ENCODE measurements at regions not wholly inside any gene's neighbourhood (a gene's known extent, or its start where the extent isn't known, plus 50 kb on each side); places are given as distances from the start of the nearest gene placed in this dataset.

- no peak for TF ChIP-seq CTCF (IDR thresholded peaks at IDR 0.05)
- ATAC-seq (ENCODE audit: low FRiP score) (no peak), DNase-seq (ENCODE audit: low spot score) (no peak)
Observed at GRCh38 chr19:16013181-16013850, 63.0 kb upstream of the TPM4 start.

GRCh38 chr19:16013851-16014840 lies 62.1 kb upstream of the TPM4 start:
- no peak for ATAC-seq (ENCODE audit: low FRiP score)
- DNase-seq (ENCODE audit: low spot score): no peak
- TF ChIP-seq CTCF (IDR thresholded peaks at IDR 0.05): no peak

GRCh38 chr19:16014923-16015804 lies 61.1 kb upstream of the TPM4 start:
- no peak for TF ChIP-seq CTCF (IDR thresholded peaks at IDR 0.05)
- ATAC-seq (ENCODE audit: low FRiP score): no peak
- no peak for DNase-seq (ENCODE audit: low spot score)

- TF ChIP-seq CTCF (IDR thresholded peaks at IDR 0.05): no peak
- ATAC-seq (ENCODE audit: low FRiP score) (no peak), DNase-seq (ENCODE audit: low spot score) (no peak)
Observed at GRCh38 chr19:16015805-16016173, 60.5 kb upstream of the TPM4 start.

- TF ChIP-seq CTCF (IDR thresholded peaks at IDR 0.05): no peak
- DNase-seq (ENCODE audit: low spot score): no peak
- ATAC-seq (ENCODE audit: low FRiP score): no peak
Observed at GRCh38 chr19:16016226-16017137, 59.8 kb upstream of the TPM4 start.

GRCh38 chr19:16017138-16017490 lies 59.2 kb upstream of the TPM4 start:
- TF ChIP-seq CTCF (IDR thresholded peaks at IDR 0.05): no peak
- DNase-seq (ENCODE audit: low spot score): no peak
- no peak for ATAC-seq (ENCODE audit: low FRiP score)

All from omental fat pad (tissue), 3 donors.